ENCODE measurements at regions not wholly inside any gene's neighbourhood (a gene's known extent, or its start where the extent isn't known, plus 50 kb on each side); places are given as distances from the start of the nearest gene placed in this dataset.

DNA sequence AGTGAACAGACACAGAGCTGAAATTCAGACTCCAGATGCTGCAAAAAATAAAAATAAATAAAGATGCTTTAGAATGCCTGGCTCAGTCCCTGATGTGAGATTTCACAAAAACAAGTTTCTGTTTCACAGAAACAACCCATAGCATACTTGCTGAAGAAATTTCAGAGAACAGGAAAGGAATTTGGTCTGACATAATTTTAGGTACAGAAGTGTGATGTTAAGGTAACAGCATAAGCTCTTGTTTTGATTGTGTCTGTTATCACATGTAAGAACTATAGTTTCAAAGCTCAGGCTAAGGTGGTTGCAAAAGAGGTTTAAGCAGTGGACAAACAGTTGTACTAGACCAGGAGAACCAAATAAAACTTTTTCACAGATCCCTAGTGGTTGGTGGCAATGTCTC, 152.1 kb downstream of the PTGER3 start:
- DNase-seq = no peak

DNA sequence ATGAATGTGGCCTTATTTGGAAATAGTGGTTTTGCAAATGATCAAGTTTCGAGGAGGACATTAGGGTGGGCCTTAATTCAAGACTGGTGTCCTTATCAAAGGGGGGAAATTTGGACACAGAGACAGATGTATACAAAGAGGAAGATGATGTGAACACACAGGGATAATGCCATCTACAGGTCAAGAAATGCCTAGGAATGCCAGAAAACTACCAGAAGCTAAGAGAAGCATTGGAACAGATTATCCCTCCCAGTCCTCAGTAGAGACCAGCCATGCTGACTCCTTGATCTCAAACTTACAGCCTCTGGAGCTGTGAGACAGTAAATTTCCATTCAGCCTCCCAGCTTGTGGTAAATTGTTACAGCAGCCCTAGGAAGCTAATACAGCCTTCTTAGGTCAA, 151.4 kb downstream of the PTGER3 start:
- no peak for DNase-seq

DNA sequence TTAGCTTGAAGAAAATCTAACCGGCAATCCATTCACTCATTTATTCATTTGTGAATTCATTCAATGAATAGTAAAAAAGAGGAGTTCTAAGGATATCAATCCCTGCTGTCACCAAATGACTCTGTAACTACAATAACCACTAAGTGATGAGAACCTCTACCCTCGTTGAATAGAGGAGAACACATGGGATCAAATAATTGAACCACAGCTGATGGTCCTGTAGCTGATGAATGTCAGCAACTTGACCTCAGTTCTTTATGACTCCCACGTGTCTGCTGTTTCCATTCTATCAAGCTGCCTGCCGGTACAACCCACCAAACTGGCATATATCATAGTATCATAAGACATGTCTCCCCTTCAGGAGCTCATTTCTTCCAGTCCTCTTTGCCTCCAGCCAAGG, 150.3 kb downstream of the PTGER3 start:
- DNase-seq = no peak

DNA sequence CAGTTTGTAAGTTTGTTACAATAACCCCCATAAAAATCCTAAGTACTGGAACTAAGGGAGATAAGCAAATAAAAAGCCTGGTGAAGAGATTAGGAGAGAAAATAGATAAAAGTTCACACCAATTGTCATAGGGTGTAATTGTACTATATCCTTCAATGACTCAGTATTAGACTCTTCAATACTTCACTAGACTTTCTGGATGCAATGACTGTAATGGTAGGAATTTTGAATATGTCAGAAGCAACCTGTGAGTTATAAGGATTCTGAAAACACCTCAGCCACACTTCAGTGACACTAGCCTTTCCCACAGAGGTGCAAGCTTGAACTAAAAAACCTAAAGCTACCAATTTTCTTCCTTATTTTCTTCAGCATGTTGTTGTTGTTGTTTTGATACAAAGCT, 147.9 kb downstream of the PTGER3 start:
- no peak for DNase-seq

DNA sequence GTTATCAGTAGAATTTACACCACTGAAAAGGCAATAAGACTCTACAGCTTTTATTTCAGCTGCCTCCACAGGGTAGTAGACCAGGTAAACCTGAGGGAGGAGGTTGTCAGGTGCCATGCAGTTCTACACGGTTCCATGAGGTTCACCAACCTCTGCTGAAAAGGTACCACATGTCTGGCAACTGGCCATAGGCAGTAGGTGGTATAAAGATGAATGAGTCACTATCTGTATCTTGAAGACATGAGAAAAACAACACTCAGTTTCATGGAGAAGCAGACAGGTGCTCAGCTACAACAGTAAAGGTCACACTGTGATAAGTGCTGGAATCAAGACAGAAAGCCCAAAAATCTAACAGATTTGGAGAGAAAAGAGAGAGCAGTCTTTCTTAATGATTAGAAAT, 145.4 kb downstream of the PTGER3 start:
- no peak for DNase-seq

DNA sequence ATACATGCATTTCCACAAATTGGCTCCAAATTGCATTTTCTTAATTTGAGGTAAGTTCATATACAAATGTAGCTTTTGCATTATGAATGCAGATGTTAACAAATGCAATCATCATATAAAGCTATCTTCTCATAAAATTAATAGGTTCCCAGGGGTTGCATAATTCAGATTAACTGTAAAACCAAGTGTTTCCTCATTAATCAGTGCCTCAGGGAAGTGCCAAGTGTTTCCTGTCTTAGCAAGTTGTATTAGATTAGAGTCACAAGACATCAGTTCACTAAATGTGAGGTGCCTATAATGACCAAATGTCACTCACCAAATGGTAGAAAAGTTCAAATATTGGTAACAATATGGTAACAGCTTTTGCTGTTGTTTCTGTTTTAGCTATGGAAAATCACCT, 140.8 kb downstream of the PTGER3 start:
- DNase-seq = no peak

DNA sequence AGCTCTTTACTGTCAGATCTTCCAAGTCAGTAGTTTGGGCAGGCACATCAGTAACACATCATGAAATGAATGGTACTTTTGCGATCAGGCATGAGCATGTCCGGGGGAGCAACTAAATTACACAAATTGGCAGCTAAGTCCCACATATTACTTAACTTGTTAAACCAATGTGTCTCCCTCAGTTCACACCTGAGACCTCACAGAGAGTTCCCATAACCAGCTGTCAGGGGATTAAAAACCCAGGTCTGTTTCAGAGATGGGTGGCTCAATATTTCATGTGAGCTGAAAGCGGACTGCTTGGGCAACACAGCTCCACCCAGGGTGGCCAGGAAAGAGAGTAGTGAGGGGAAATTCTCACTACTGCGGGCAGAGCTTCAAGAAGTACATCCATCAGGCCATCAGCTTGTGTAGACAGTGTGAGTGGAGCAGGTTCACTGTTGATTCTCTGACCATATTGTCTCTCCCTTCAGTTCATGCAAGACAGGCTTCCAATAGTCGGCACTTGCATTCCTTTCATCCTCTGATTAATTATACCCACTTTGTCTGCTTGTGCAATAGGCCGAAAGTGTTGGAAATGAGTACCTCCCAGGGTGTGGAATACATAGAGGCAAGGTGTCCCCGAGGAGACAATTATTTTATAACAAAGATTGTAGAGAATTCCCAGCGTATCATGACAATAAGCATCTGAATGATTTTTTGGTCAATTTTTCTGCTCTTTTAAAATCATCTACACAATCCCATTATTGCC, 139.9 kb downstream of the PTGER3 start:
- DNase-seq = no peak

DNA sequence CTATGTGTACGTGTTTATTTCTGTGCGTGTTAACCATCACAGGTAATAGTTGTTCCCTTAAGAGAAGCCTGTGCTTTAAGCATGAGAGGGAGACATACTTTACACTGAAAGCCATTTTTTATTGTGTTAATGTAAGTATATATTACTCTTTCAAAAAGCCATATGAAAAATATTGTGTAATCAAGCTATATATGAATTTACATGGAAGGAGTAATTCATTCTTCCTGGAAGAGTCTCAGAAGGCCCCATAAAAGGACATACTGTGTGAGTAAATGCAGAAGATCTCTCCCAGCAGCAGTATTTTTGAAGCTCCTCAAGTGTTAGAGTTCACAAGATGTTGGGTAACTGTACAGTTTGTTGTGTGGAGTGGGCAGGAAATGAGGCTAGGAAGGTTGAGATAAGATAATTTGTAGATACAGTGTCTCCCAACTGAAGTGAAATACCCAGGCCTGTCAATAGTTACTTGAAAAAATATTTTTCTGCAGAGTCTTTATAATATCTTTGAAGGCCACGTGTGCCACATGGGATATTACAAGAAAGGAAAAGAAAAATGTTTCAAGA, 138.3 kb downstream of the PTGER3 start:
- no peak for DNase-seq

DNA sequence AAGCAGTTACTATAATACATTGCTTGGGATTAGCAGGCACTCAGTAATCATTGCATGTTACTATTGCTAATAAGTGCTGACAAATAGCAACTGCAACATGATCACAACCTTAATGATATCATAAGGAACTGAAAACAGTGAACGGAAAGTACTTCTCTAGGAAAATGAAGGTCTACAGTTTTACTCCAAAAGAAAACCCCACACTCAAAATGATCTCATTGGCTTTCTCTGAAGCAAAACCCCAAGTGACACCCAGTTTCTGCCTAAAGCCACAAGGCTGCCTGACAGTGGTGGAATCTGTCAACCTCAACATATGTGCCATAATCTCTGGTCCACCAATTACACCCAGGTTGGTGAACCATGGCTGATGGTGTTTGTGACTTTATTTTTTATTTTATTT, 137.6 kb downstream of the PTGER3 start:
- DNase-seq = no peak

DNA sequence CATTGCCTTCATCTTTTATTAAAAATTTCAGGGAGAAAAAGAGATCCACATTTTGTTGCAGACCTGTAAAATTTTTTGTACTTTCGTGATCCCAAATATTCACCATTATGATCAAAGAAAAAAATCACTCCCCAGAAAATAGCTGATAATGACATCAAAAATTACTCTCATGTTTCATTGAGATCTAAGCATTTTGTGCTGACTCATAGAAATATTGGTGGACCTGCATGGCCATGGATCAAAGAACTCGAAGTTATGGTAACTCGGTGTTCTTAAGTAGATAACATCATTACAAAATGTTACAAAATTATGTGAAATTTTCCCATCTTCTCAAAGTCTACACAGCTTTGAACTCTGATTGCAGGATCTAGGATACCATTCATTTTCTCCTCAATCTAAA, 135.8 kb downstream of the PTGER3 start:
- DNase-seq = no peak

DNA sequence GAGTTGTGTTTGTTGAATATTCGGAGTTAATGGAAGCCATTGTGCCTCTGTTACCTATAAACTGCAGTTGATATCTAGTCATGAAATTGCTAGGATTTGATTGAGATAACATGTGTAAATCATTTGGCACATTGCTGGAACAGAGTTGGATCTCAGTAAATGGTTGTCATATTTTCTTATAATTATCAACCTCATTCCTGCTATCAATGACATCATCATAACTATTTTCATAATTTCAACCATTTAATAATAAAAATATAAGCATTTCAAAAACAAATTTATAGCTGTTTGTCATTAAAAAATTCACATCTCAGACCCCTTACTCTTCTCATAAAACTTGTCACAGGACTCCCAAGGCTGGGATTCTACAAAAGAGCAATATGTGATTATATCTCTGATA, 133.4 kb downstream of the PTGER3 start:
- DNase-seq = no peak

DNA sequence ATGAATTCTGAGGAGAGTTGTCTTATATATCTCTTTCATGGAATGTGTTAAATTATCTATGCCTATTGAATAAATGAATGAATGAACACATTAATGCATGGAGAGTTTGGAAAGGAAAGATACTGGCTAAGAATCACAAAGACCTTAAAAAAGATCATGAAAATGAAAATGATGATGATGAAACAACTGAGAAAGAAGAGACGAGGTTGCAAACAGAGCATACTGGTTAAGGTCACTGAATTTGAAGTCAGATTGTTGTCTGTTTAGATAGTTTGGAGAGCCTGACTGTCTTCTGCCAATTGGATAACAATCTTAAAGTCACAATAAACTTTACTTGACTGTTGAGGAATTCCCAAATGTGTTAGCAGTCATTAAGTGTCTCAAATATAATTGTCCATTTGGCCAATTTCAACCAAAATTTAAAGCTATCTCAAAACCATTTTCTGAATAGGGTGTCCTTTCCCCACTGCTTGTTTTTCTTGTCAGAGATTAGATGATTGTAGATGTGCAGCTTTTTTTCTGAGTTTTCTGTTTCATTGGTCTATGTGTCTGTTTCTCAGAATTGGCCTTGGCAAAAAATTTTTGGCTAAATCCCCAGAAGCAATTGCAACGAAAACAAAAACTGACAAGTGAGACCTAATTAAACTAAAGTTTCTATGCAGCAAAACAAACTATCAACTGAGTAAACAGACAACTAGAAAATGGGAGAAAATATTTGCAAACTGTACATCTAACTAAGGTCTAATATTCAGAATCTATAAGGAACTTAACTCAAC, 132.2 kb downstream of the PTGER3 start:
- no peak for DNase-seq

DNA sequence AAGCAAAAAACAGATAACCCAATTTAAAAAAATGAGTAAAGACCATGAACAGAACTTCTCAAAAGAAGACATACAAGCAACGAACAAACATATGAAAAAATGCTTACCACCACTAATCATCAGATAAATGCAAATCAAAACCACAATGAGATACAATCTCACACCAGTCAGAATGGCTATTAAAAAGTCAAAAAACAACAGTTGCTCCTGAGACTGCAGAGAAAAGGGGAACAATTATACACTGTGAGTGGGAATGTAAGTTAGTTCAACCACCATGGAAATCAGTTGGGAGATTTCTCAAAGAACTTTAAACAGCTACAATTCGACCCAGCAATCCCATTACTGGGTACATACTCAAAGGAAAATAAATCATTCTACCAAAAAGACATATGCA, 131.6 kb downstream of the PTGER3 start:
- DNase-seq = no peak

DNA sequence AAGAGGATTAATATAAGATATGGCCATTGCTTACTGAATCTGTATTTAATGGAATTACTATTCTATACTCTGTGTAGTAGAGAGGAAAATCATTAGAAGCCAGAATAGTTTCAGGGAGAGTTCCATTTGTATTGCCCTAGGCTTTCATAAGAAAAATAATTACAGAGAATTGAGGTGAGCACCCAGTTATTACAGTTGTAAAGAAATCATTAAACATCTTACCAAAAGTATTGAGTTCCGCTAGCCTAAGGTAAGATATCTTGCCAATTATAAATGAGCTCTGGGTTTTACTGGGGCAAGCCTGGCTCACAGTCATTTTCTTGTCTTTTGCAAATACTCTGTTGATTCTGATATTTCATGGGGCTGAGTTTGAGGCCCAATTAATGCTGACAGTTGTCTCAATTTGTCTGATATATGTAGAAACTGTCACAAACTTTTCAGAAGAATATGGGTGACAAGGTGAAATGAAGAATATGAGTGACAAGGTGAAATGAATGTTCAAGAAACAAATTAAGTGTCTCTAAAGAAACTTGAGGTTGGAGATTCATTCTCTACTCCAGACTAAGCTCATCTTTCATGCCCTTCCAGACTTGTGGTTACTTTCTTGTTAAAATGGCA, 127.8 kb downstream of the PTGER3 start:
- no peak for DNase-seq

All from 8988T (cell line).